SW 1271 (cell line): ENCODE measurements at regions not wholly inside any gene's neighbourhood (a gene's known extent, or its start where the extent isn't known, plus 50 kb on each side); places are given as distances from the start of the nearest gene placed in this dataset.
"Not testable (repeated sequence)": the region's sequence is repeated elsewhere in the genome, so short reads cannot be mapped to it uniquely, and the experiment has no call there.

ENCODE experiments used
- DNase-seq, 2 experiments: peaks; one replicate each; lab custom pipeline; 2025; lab: John Stamatoyannopoulos, UW

DNA sequence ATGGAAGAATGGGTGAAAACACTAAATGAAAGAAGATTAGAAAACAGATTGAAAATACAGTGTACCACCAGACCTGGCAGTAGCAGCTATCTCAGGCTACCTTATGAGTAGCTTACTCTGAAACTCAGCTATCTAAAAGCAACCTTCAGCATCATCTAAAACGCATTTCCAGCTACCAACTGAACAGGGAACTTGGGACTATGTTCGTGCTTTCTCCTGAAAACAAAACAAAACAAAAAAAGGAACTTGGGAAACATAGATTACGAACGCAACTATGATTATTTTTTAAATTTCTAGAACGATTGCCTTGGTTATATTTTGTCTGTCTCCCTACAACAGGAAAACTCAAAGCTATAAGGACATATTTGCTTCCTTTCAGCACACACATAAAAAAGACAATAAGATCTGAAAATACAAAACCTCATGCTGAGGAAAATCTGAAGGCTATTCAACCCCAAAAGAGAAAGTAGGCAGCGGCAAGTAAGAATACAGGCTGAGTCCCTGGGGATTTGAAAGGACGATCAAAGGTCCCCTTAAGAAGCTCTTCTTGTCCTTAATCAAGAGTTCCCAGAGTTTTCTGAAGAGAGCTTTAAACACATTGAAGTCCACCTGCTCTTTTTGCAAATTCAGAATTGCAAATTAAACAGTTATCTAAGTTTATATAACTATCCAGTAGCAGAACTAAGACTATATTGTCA is 53.4 kb downstream of the OR2K2 start:
- no peak for DNase-seq

DNA sequence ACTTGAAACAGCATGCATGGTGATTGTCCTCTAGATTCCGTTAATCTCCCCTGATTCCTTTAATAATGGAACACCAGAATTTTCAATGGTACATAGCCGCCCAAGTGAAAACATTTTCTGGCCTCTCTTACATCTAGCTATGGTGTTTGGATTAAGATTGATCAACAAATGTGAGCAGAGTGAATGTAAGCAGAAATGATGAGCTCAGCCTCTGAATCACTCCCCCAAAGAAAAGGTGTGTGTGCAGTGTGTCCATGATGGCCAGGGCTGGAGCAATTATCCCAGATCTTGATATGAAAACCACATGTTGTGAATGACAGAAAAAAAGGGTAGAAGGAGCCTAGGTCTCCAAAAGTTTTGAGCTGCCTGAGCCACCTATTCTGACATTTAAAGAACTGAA is 55.3 kb downstream of the OR2K2 start:
- DNase-seq: no peak

DNA sequence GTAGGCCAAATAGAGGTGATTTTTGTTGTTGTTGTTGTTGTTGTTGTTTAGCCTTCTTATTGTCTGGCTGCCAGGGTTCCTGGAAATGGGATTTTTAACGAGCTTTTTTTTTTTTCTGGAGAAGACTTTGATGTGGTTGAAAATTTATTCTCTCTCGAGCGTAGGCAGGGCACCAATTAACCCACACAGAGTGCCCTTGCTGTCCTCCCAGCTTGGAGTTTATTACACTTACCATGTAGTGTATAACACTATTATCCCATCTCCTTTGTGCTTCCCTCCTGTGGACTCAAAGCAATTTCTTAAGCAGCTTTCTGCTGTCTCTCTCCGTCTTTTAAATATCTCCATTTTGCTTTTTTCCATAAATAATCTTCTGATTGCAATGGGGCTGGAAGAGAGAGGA is 57.4 kb downstream of the OR2K2 start:
- no peak for DNase-seq

DNA sequence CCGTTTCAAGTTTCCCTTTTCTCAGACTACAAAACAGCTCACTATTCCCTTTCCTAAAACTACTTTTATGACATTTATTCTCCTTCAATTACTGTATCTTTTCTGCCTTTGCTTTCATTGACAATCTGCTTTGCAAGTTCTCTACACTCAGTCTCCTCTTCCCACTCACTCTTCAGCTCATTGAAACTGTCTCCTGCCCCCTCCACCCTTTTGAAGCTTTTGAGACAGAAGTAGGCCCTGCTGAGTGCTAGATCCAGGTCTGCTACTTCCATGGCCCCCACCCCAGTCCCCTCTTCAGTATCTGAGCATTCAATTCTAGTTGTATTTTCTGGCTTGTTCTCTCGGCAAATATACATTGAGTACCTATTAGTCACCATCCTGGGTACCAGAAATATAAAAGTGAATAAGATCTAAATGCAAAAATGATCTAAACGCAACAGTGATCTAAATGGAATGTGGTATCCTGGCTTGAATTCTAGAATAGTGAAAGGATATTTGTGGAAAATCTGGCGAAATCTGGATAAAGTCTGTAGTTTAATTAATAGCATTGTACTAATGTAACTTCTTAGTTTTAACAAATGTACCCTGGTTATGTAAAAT is 58.4 kb downstream of the OR2K2 start:
- no peak for DNase-seq

DNA sequence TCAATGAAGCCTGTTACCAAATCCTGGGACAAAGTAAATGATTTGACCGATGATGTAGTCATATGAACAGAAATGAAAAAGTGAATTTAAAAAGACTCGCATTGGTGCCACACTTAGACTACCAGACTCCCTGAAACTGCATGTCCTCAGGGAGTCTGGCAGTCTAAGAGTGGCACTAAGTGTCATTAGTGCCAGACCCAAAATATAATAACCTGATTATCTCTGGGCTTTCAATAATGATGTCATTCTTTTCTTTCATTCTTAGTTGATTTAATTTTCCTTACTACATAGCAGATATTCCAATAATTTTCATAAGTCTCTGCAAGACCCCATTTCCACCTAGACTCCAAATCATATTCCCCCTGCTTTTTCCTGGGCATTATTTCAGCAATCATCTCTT is 59.0 kb downstream of the OR2K2 start:
- DNase-seq: no peak

DNA sequence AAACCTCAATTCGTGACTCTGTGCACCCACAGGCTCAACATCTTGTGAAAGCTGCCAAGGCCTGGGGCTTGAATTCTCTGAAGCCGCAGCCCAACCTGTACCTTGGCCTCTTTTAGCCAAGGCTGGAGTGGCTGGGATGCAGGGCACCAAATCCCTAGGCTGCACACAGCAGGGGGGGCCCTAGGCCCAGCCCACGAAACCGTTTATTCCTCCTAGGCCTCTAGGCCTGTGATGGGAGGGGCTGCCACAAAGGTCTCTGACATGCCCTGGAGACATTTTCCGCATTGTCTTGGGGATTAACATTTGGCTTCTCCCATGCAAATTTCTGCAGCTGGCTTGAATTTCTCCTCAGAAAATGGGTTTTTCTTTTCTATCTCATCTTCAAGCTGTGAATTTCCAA is 64.0 kb downstream of the OR2K2 start:
- DNase-seq: not testable (repeated sequence)

DNA sequence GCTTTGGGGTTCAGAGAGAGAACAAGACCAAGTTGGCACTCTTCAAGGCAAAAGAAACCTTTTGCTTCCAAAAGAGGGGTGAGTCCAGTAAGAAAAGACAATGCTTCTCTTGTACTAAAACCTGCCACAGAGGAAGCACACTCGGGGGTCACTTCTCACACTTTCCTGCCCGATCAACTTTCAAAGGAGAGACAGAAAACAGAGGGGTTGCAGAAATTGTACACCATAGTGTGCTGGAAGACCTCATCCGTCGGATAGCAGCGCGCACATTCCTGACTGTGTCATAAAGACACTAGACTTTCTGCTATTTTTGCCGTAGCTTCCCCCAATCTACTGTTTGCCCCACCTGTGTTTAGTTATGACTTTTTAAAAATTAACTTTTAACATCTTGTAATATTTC is 66.9 kb downstream of the OR2K2 start:
- no peak for DNase-seq

DNA sequence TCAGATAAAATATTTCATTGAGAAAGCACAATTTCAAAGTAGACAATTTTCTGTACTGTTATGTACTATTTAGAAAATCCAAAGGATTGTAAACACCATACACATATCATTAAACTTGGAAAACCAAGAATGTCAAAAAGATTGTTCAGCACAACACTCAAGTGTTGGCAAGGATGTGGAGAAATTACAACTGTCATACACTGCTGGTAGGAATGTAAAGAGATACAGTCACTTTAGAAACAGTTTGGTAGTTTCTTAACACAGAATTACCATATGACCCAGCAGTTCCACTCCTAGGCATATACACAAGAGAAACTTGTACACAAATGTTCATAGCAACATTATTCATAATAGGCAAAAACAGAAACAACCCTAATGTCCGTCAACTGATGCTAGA is 71.2 kb downstream of the OR2K2 start:
- DNase-seq: no peak

DNA sequence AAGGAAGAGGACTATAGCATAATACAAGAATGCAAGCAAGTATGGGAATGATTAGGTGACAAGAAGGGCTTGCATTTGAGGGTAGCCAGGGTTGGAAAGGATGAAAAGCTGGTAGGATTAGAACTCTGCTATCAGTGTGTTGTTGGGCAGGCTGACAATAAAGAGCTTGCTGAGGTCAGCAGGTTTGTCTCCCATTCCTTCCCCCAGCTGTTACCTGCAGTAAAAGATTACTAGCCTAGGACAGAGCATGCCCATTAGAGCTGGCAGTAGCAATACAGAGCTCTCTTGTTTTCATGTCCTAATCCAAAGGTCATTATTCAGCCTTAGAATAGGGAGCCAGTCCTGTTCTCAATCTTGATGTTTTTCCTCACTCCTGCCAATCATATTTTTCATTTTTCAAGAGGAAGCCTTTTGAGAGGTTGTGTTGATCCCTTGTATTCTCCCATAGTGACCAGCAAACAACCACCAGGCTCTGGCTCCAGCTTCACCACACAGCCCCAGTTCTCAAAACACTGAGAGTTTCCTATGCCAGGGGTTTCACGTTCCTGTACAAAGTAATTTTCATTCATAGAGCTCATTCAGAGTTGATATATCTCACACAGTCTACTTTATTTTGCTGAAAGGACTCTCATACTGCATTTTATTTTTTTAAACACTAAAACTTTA is 71.7 kb downstream of the OR2K2 start:
- DNase-seq: no peak

DNA sequence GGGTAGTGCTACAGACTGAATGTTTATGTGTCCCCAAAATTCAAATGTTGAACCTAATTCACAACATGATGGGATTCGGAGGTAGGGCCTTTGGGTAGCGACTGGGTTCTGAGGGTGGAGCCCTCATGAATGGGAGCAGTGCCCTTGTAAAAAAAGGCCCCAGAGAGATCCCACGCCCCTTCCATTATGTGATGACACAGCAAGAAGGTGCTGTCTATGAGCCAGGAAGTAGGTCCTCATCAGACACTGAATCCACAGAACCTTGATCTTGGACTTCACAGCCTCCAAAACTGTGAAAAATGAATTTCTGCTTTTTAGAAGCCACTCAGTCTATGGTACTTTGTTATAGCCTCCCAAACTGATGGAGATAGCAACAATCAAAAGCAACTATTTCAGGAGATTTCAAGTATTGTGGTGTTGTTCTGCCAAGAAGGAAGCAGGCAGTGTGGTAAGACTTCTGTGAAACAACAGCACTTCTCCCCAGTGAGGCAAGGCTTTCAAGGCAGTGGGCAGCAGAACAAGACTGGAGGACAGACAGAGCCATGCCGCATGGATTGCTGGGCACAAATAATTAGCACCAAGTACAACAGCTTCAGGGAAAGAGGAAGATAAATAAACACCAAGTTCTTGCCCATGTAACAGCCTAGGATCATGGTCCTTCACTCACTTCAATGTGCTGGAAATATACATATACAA is 76.1 kb downstream of the OR2K2 start:
- DNase-seq: no peak

DNA sequence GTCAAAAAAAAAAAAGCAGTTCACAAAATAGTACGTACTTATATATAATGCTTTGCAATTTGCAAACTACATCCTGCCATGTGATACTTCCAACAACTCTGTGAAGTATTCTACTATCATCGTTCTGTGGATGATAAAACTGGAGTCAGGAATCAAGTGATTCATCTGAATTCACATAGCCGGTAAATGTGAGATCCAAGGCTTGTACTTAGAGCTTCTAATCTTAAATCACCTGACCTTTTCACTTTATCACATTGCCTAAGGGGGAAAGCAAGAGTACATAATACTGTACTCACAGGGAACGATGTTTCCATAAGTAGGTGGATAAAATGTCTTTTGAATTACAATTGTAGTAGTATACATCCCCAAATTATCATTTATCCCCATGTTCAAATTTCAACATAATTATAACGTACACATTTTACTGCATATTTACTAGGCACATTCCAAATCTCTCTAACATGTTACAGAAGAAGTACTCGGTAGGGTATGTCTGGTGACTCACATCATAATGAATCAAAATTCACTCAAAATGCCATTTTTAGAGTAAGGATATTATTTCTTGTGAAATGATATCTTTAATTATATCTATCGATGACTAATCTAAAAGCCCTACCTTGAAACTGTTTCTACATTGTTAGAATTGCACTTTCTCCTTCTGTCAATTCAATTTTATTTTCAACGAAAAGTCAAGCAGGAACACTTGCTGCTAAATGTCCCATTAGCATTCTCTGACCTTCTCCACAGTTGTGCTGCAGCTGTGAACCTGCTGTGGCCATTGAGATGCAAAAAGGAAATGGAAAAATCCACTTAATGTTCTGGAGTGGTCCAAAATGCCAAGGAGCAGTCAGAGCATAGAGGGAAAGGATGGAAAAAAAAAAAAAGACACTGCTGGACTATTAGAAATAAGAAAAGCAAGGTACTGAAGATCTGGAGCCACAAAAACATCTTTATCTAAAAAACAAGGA is 78.9 kb downstream of the OR2K2 start:
- no peak for DNase-seq

DNA sequence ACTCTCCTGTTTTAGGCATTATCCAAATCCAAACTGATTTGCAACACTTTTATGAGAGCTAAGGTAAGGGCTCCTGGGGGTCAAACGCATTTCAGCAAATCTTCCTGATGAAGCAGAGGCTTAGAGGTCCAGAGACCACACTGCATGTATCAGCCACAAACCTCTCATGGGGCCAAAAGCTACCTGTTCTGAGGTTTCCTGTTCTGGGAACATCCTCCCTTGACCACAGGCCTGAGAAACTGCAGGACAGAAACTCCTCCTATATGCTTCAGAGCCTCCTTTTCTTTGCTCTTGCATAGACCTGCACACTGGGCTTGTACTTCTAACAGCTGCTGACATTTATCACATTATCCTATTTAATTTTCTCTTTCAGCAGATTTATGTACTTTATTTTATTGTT is 92.6 kb downstream of the OR2K2 start:
- no peak for DNase-seq

DNA sequence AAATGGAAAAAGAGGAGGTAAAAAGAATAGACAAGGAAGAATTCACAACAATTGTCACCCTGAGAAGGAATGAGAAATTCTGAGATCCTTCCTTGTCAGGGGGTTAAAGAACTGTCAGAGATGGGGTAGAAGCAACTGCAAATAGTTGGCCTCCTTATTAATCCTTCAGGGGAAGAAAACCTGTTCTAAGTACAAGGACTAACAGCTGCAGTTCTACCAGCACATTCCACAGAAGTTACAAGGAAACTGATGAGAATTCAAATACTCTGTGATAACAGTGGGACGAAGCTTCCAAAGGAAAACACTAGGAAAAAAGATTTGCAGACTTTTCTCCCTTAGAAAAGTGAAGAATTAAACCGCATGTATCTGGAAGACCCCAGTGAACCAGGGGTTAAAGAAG is 93.7 kb downstream of the OR2K2 start:
- DNase-seq: no peak

DNA sequence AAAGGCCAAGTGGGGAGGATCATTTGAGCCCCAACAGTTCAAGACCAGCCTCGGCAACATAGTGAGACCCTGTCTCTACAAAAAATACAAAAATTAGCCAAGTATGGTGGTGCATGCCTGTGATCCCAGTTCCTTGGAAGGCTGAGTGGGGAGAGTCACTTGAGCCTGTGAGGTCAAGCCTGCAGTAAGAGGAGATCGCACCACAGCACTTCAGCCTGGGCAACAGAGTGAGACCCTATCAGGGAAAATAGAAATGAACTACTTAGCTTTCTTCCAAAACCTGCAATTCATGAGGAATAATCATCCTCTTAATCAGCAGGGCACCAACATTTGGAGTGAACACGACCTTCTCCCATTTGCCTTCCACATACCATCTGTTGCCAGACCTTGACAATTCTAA is 96.1 kb downstream of the OR2K2 start:
- no peak for DNase-seq

DNA sequence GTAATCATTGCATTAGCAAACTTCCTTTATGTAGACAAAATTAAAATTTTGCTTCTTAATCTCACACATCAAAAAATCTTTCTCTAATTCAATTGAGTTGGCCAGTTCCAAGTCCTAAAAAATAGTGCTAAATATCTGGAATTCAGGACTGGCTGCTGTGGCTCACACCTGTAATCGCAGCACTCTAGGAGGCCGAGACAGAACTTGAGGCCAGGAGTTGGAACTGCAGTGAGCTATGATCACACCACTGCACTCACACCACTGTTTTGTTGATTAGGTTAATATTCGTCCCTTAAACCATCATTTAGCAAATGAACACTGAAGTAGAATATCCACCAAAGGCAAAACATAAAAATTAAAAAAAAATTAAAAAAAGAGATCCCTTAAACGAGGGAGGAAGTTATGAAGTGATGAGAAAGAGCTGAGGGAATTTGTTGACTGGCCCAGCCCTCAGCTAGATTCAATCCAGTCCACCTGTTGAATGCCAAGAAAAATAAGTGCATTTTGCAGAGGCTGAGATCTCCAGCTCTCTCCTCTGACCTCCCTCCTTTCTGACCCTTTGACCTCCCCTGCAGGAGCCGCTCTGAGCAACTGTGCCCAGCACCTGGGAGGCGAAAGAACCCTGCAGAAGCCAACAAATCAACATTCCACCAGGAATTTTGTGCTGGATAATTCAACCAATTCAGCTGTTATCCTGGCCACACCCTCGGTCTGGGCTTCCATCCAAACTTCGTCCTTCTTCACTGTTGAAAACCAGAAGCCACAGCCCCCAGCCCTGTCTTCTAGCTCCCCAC is 96.8 kb downstream of the OR2K2 start:
- DNase-seq: no peak

DNA sequence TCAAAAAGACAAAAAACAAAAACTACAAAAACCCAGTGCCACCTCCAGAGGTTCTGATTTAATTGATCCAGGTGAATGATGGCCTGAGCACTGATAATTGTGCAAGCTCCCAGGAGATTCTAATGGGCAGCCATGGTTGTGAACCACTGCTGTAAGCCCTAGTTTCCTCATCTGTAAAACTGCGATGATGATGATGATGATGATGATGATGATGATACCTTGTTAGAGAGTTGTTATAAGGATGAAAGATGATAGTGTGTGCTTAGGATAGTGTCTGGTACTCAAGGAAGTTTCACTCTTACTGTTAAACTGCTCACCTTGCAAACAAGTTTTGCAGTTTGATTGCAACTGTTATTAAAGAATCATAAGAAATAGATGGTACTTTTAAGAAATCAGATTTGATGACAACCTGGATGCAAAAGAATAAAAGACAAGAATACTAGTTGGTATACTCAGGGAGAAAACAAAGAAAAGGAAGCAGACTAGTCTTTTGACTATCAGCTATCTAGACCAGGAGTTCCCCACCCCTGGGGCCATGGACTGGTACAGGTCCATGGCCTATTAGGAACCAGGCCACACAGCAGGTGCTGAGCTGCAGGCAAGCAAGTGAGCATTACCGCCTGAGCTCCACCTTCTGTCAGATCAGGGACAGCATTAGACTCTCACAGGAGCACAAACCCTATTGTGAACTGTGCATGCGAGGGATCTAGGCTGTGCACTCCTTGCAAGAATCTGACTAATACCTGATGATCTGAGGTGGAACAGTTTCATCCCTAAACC is 98.0 kb downstream of the OR2K2 start:
- DNase-seq: no peak

DNA sequence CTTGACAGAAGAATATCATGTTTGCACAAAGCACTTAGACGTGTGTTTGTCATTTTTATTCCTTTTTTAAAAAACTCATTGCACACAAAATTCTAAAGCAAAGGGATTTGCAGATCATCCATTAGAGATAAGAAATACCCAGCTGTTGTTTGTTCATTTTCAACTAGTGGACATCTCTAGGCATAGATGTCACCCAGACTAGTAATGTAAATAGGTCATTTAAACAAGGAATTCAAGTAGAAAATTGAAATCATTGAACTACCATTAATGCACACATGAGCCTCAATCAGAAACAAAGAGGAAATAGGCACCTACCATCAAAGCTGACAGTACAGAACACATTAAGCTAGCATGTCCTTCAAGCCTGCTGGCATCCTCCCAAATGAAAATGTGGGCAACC is 107.3 kb downstream of the OR2K2 start:
- no peak for DNase-seq

DNA sequence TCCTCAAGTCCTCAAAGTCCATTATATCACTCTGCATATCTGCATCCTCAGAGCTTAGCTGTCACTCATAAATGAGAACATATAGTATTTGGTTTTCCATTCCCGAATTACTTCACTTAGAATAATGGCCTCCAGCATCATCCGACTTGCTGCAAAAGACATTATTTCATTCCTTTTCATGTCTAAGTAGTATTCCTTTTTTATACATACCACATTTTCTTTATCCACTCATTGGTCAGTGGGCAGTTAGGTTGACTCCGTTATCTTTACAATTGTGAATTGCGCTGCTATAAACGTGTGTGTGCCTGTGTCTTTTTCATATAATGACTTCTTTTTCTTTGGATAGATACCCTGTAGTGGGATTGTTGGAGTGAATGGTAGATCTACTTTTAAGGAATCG is 117.2 kb downstream of the OR2K2 start:
- DNase-seq: no peak

DNA sequence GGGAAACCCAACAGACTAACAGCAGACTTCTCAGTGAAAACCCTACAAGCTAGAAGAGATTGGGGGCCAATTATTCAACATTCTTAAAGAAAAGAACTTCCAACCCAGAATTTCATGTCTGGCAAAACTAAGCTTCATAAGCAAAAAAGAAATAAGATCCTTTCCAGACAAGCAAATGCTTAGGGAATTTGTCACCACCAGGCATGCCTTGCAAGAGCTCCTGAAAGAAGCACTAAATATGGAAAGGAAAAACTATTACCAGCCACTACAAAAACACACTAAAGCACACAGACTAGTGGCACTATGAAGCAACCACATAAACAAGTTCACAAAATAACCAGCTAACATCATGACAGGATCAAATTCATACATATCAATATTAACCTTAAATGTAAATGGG is 131.1 kb downstream of the OR2K2 start:
- DNase-seq: no peak

DNA sequence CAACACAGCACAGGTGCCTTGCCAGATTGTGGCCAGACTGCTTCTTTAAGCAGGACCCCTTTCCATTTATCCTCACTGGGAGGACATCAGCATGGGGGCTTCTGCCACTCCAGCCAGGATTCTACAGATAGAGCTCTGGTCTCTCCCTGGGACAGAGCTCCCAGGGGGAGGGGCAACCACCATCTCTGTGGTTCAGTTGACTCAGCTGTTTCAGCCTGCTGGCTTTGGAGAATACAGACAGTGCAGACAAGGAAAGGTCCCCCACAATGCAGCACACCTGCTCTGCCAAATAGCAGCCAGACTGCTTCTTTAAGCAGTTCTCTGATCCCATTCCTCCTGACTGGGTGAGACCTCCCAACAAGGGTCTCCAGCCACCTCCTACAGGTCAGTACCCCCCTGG is 132.8 kb downstream of the OR2K2 start:
- no peak for DNase-seq
